Naive thymus-derived CD8-positive, alpha-beta T cell (primary cell): ENCODE measurements at regions not wholly inside any gene's neighbourhood (a gene's known extent, or its start where the extent isn't known, plus 50 kb on each side); places are given as distances from the start of the nearest gene placed in this dataset.
"Not testable (repeated sequence)": the region's sequence is repeated elsewhere in the genome, so short reads cannot be mapped to it uniquely, and the experiment has no call there.

Experiments used
- ATAC-seq, 2 donors: fragments of 150-1000 bp; cut with Tn5 transposase in 1 of 2; sonication (Bioruptor Pico), chemical (Tn5 transposase) in 1 of 2; 1 replicate in 1 of 2; 2 replicates in 1 of 2; pipeline ENCODE4 v1.10.0; 2021; ENCODE audit warnings: mild to moderate bottlenecking in 2 of 2, moderate library complexity in 2 of 2
- POLR2A ChIA-PET: fragments of 350-600 bp; sonication (Branson Sonifier 250); formaldehyde crosslinking; loops from one replicate; lab custom pipeline; 2021; ENCODE audit warnings: antibody characterized with exemption; lab: Charles Lee
- DNase-seq, 10 donors: peaks; one replicate each; pipeline versions ENCODE4 v3.0.0 to v3.0.0-alpha.2; 2020 to 2022
- H3K27ac Mint-ChIP-seq, 10 donors: one replicate each; pipeline ENCODE4 v1.8.0; 2020 to 2022; ENCODE audit warnings: mild to moderate bottlenecking in 10 of 10, mixed read lengths in 10 of 10, moderate library complexity in 4 of 10, inconsistent platforms in 1 of 10
- H3K27me3 Mint-ChIP-seq, 5 donors: one replicate each; pipeline ENCODE4 v1.8.0; 2021 to 2022; ENCODE audit warnings: mixed read lengths in 5 of 5
- H3K36me3 Mint-ChIP-seq, 3 donors: one replicate each; pipeline ENCODE4 v1.8.0; 2020 to 2022; ENCODE audit warnings: mixed read lengths in 3 of 3, mild to moderate bottlenecking in 2 of 3, inconsistent platforms in 1 of 3
- H3K4me1 Mint-ChIP-seq, 4 donors: one replicate each; pipeline ENCODE4 v1.8.0; 2021 to 2022; ENCODE audit warnings: mixed read lengths in 4 of 4
- H3K4me3 Mint-ChIP-seq, 10 donors: one replicate each; pipeline ENCODE4 v1.8.0; 2020 to 2022; ENCODE audit warnings: mild to moderate bottlenecking in 10 of 10, mixed read lengths in 10 of 10, moderate library complexity in 6 of 10, inconsistent platforms in 1 of 10
- H3K9me3 Mint-ChIP-seq, 9 donors: one replicate each; pipeline ENCODE4 v1.8.0; 2020 to 2022; ENCODE audit warnings: mixed read lengths in 9 of 9, mild to moderate bottlenecking in 3 of 9, inconsistent platforms in 1 of 9, moderate library complexity in 1 of 9

GRCh38 chr5:100709771-100710170 is 174.6 kb downstream of the FAM174A start:
- Mint-ChIP-seq H3K9me3 (peaks cover 0 to 2% (median 0%) of the 10 kb centered on the region in 9 donors), H3K4me1 (no peaks in the 10 kb centered on the region), H3K36me3 (no peaks in the 10 kb centered on the region), H3K27ac (no peak overlapping the region), H3K27me3 (peaks cover 0 to 3% (median 0%) of the 10 kb centered on the region in 5 donors), H3K4me3 (no peak overlapping the region)
- ATAC-seq, result no peak
- POLR2A ChIA-PET, result no interaction called here
- no peak for DNase-seq

GRCh38 chr5:100714780-100715179 is 179.6 kb downstream of the FAM174A start:
- H3K27me3 Mint-ChIP-seq, ATAC-seq, DNase-seq, POLR2A ChIA-PET, H3K9me3 Mint-ChIP-seq, H3K36me3 Mint-ChIP-seq, H3K27ac Mint-ChIP-seq, H3K4me1 Mint-ChIP-seq, H3K4me3 Mint-ChIP-seq: not testable (repeated sequence)

- no peaks in the 10 kb centered on the region for H3K9me3 Mint-ChIP-seq
- no peak overlapping the region for H3K27ac Mint-ChIP-seq
- H3K4me3 Mint-ChIP-seq, result no peak overlapping the region
- no peaks in the 10 kb centered on the region for H3K36me3 Mint-ChIP-seq
- DNase-seq, result no peak
- H3K27me3 Mint-ChIP-seq, result peaks cover 0 to 4% (median 0%) of the 10 kb centered on the region in 5 donors
- peaks cover 0 to 1% (median 0%) of the 10 kb centered on the region in 4 donors for H3K4me1 Mint-ChIP-seq
- no peak for ATAC-seq
- POLR2A ChIA-PET, result no interaction called here
Observed at GRCh38 chr5:100722657-100723056, 180.4 kb downstream of the ST8SIA4 start.

- POLR2A ChIA-PET, result no interaction called here
- H3K36me3 Mint-ChIP-seq, result no peaks in the 10 kb centered on the region
- DNase-seq, result no peak
- H3K27me3 Mint-ChIP-seq, result peaks cover 0 to 4% (median 0%) of the 10 kb centered on the region in 5 donors
- peaks cover 0 to 1% (median 0%) of the 10 kb centered on the region in 4 donors for H3K4me1 Mint-ChIP-seq
- H3K9me3 Mint-ChIP-seq, result no peaks in the 10 kb centered on the region
- H3K4me3 Mint-ChIP-seq, result no peak overlapping the region
- ATAC-seq, result no peak
- no peak overlapping the region for H3K27ac Mint-ChIP-seq
Observed at GRCh38 chr5:100723229-100723628, 179.9 kb downstream of the ST8SIA4 start.

- no peaks in the 10 kb centered on the region for H3K27me3 Mint-ChIP-seq
- no peak for ATAC-seq
- H3K4me3 Mint-ChIP-seq, result no peak overlapping the region
- H3K36me3 Mint-ChIP-seq, result no peaks in the 10 kb centered on the region
- DNase-seq, result no peak
- POLR2A ChIA-PET, result no interaction called here
- peaks cover 0 to 1% (median 0%) of the 10 kb centered on the region in 4 donors for H3K4me1 Mint-ChIP-seq
- H3K27ac Mint-ChIP-seq, result peak overlapping the region in 1 of 10 donors; percentile 11
- no peaks in the 10 kb centered on the region for H3K9me3 Mint-ChIP-seq
Observed at GRCh38 chr5:100726116-100726515, 177.0 kb downstream of the ST8SIA4 start.

GRCh38 chr5:100731768-100732167 is 171.3 kb downstream of the ST8SIA4 start:
- ATAC-seq, result peak; percentile 84 to 88
- H3K4me3 Mint-ChIP-seq, result peak overlapping the region; percentile 63 to 82 (median 80)
- POLR2A ChIA-PET, result interaction anchor here (0.9 kb wide), 1 partner anchor 169 kb away, joined by 3 read pairs; no protein-coding TSS in a partner anchor
- H3K9me3 Mint-ChIP-seq, result no peaks in the 10 kb centered on the region
- H3K4me1 Mint-ChIP-seq, result peaks cover 5 to 8% (median 7%) of the 10 kb centered on the region in 4 donors
- H3K27me3 Mint-ChIP-seq, result no peaks in the 10 kb centered on the region
- peak overlapping the region; percentile 10 to 91 (median 78) for H3K27ac Mint-ChIP-seq
- no peaks in the 10 kb centered on the region for H3K36me3 Mint-ChIP-seq
- peak in 5 of 10 donors; percentile 1 to 59 (median 35) for DNase-seq

GRCh38 chr5:100746730-100747129 is 156.4 kb downstream of the ST8SIA4 start:
- peaks cover 0 to 8% (median 0%) of the 10 kb centered on the region in 9 donors for H3K9me3 Mint-ChIP-seq
- H3K27ac Mint-ChIP-seq, result no peak overlapping the region
- no peaks in the 10 kb centered on the region for H3K36me3 Mint-ChIP-seq
- ATAC-seq (peak in 1 of 2 donors; percentile 35), DNase-seq (peak in 1 of 10 donors; percentile 2)
- POLR2A ChIA-PET, result no interaction called here
- peaks cover 1 to 8% (median 7%) of the 10 kb centered on the region in 4 donors for H3K4me1 Mint-ChIP-seq
- peak overlapping the region in 5 of 10 donors; percentile 12 to 61 (median 30) for H3K4me3 Mint-ChIP-seq
- H3K27me3 Mint-ChIP-seq, result no peaks in the 10 kb centered on the region

GRCh38 chr5:100749771-100750284 is 153.3 kb downstream of the ST8SIA4 start:
- H3K27me3 Mint-ChIP-seq, result peaks cover 0 to 4% (median under 1%) of the 10 kb centered on the region in 5 donors
- no peak for ATAC-seq
- H3K4me3 Mint-ChIP-seq, result no peak overlapping the region
- POLR2A ChIA-PET, result no interaction called here
- no peaks in the 10 kb centered on the region for H3K9me3 Mint-ChIP-seq
- H3K36me3 Mint-ChIP-seq, result no peaks in the 10 kb centered on the region
- peaks cover 1 to 8% (median 7%) of the 10 kb centered on the region in 4 donors for H3K4me1 Mint-ChIP-seq
- no peak for DNase-seq
- no peak overlapping the region for H3K27ac Mint-ChIP-seq

GRCh38 chr5:100755435-100755834 is 147.6 kb downstream of the ST8SIA4 start:
- Mint-ChIP-seq H3K4me1 (no peaks in the 10 kb centered on the region), H3K27me3 (peaks cover 0 to 4% (median 2%) of the 10 kb centered on the region in 5 donors), H3K27ac (no peak overlapping the region), H3K4me3 (no peak overlapping the region), H3K36me3 (no peaks in the 10 kb centered on the region), H3K9me3 (no peaks in the 10 kb centered on the region)
- DNase-seq, result no peak
- ATAC-seq, result no peak
- POLR2A ChIA-PET, result no interaction called here
